HG02678 (cell line): ENCODE measurements at regions not wholly inside any gene's neighbourhood (a gene's known extent, or its start where the extent isn't known, plus 50 kb on each side); places are given as distances from the start of the nearest gene placed in this dataset.

Experiments used
- ATAC-seq: cut with Tn5 transposase; IDR thresholded peaks from one replicate; pipeline ENCODE4 v1.9.1; 2021; ENCODE audit warnings: mild to moderate bottlenecking, moderate library complexity; ENCODE audit not compliant: unreplicated experiment

DNA sequence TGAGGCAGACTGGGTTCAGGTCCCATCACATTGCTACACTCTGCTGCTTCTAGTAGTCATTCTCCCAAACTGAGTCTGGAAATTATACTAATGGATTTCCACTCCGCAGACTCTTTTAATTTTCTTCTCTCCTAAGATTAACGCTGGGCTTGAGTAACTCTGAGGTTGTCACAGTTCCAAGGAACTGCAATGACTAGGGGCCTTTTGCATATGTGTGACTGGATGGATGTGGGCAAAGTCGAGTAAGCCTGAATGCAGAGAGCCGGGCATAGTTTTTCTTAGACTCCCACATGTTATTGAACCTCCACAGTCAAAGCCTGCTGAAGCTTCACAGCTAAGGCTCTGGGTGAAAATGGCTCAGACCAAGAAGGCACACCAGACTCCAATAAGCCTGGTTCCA, 160.9 kb upstream of the PROX1 start:
- no peak for ATAC-seq

- no peak for ATAC-seq
Observed at GRCh38 chr1:213828867-213829266, 158.9 kb upstream of the PROX1 start.

- ATAC-seq, result no peak
Observed at GRCh38 chr1:213829780-213830179, 158.0 kb upstream of the PROX1 start.

DNA sequence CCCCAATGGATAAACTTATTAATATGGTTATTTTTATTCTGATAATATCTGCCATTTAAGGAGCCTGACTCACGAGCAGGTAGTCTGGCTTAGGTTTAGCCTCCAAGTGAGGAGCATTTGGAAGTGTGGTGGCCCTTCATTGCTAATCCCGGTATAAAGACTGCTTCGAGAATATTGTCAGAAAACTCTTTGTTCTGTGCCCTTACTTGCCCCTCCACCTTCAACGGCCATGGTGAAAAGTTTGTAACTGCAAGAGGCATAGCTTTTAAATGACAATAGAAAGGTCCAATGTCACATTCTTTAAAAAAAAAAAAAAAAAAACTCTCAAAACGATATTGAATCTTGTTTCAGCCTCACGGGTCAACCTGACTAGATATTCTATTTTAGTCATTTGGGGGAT, 157.4 kb upstream of the PROX1 start:
- no peak for ATAC-seq

GRCh38 chr1:213840575-213840974, 147.2 kb upstream of the PROX1 start:
- no peak for ATAC-seq

- ATAC-seq, result no peak
Observed at GRCh38 chr1:213844632-213845031, 143.1 kb upstream of the PROX1 start.

GRCh38 chr1:213852107-213852506, 135.7 kb upstream of the PROX1 start:
- no peak for ATAC-seq

GRCh38 chr1:213858581-213858980, 129.2 kb upstream of the PROX1 start:
- ATAC-seq, result no peak

DNA sequence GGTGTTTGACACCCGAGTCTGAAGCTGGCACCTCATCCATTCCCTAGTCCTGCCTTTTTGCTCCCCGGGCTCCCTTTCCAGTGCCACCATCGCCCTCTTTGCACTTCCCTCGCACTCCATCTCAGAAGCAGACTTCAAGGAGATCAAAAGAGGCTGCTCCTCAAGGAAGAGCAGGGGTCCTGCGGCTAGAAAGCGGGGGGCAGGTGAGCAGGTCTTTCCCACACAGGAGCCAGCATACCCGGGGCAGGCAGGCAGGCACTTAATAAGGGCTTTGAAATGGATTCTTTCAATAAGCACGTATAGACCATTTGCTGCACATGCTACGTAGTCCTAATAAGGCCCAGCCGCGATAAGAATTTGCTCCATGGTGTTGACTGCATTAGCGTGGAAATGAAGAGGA, 125.9 kb upstream of the PROX1 start:
- ATAC-seq, result no peak

- ATAC-seq, result no peak
Observed at GRCh38 chr1:213864091-213864490, 123.7 kb upstream of the PROX1 start.

DNA sequence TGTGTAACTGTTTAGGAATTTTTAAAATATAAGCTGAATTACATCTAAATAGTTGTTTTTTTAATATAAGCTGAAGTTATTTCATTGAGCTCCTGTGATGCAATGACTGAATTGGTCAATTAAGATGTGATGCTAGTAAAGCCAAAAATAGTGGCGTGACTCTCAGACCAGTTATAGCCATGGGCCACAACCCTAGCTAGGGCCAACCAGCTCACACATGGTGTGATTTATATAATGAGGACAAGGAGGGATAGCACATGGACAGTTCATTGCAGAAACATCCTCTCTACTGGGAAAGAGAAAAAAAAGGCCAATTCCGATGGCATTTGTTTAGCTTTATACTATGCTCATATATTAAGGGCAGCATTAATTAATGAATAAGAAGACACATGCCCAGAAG, 119.3 kb upstream of the PROX1 start:
- no peak for ATAC-seq

GRCh38 chr1:213871179-213871578, 116.6 kb upstream of the PROX1 start:
- no peak for ATAC-seq

GRCh38 chr1:213874789-213875188, 113.0 kb upstream of the PROX1 start:
- no peak for ATAC-seq

DNA sequence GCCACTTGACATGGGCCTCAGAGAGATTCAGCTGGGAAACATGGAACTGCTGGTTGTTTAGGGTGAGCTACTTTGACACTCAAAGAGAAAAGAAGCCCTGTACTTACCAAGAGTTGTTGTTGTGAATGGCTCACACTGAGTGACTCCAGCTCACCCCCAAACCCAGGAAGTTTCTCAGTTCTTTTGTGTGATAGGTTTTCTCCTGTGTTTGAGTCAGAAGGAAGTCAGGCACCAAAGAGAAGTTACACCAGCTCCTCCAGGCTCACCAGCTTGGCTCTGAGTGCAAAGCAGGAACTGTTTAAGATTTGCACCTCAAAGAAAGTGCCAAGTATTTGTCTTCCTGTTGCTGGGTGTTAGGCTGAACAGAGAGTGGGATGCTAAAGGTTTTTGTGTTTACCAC, 111.2 kb upstream of the PROX1 start:
- ATAC-seq, result no peak

- no peak for ATAC-seq
Observed at GRCh38 chr1:213883618-213884017, 104.2 kb upstream of the PROX1 start.

DNA sequence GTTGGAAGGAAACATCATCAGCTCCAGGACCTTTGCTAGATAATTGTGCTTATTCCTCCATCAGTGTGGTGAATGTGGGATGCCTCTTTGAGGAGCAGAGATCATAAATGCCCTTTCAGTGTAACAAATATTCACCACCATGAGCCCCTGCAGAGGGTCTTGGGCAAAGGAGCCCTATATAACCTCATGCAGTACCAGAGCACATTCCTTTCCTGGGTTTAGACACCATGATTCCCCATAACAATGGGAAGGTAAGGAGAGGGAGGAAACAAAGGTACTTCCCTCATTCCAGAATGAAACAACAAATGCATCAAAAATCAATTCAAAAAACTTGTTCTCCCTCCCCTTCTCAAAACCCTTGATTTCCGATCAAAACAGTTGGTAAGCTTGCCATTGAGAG, 103.4 kb upstream of the PROX1 start:
- ATAC-seq, result no peak

DNA sequence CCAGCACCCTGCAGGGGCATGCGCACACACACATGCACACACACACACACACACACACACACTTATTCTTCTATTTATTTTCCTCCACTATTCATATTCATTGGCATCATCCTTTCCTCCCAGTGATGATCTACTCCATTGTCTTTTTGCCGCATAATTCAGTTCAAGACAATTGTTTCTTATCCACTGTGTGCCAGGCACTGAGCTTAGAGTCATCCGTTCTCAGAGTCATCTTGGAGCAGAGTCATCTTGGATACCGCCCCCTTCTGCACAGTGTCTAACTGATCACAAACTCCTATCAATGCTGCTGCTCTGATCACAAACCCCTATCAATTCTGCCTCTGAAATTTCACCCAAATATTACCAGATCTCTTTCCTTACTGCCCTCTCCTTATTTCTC, 102.8 kb upstream of the PROX1 start:
- no peak for ATAC-seq

- ATAC-seq, result no peak
Observed at GRCh38 chr1:213887842-213888241, 99.9 kb upstream of the PROX1 start.

DNA sequence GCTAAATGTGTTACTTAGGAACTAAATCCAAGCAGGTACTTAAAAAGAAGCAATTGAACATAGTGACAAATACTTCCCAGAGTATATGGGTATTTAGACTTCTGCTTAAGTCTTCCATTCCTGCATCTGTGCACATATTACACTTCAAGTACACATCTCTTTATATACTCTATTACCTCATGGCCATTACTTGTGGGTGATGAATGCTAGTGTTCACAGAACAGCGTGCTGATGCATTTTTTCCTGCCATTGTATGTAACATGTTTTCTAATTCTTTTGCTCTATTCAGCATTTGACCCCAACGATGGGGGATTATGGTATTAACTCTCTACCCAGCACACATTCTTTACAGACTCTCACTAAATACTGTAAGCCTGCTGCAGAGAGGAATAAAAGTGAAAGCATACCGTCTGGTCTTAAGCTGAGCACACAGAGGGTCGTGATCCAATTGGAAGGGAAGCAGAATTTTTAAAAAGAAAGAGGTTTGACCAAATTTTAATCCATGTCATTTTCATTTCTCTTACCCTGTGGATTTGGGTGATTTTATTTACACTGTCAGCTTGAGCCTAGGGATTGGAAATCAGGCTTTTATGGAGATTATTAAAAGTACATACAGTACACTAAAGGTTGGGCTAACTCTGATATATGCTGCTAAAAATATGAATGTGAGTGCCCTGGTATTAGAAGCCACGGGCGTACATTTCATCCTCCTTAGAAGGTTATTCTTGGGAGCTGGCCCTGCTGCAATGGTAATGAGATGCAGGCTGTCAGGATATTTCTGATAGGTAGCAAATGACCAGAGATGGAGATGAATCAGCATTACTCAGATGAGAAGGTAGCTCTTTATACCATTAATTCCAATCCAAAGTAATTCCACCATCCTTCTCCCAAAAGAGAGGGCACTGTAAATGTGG, 95.5 kb upstream of the PROX1 start:
- no peak for ATAC-seq

DNA sequence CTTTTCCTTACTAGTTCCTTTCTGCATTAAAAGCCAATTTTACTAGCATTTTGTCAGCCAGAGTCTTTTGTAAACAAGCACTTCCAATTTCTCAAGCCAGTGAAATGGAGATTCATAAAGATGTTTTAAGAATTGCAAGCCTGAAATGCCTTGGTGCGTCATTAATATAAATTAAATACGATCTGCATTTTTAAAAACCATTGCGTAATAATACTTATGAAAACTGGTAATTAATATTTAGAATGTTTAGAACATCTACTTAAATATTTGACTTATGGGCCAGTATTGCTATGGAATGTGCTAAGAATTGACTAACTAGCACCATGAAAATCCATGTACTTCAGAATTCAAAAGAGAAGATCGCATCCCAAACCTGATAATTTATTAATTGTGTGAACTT, 89.1 kb upstream of the PROX1 start:
- ATAC-seq, result no peak

- no peak for ATAC-seq
Observed at GRCh38 chr1:213899413-213899812, 88.4 kb upstream of the PROX1 start.

GRCh38 chr1:213905344-213905743, 82.4 kb upstream of the PROX1 start:
- ATAC-seq, result no peak

GRCh38 chr1:213908521-213908920, 79.3 kb upstream of the PROX1 start:
- ATAC-seq, result no peak
